Left kidney (tissue), 1 donor: ENCODE measurements at regions not wholly inside any gene's neighbourhood (a gene's known extent, or its start where the extent isn't known, plus 50 kb on each side); places are given as distances from the start of the nearest gene placed in this dataset.
A peak's percentile ranks its signal among the peaks of the same experiment; 100 is the strongest.

Source experiments
- DNase-seq: peaks from one replicate; pipeline ENCODE4 v3.0.0-alpha.2; 2013

GRCh38 chr11:122398851-122399250, 256.7 kb upstream of the UBASH3B start:
- DNase-seq, result no peak

GRCh38 chr11:122398167-122398566, 257.4 kb upstream of the UBASH3B start:
- no peak for DNase-seq

- DNase-seq, result no peak
Measured at GRCh38 chr11:122395282-122395681, 260.2 kb upstream of the UBASH3B start.

- no peak for DNase-seq
Measured at GRCh38 chr11:122394313-122394712, 261.2 kb upstream of the UBASH3B start.

- DNase-seq, result no peak
Measured at GRCh38 chr11:122393209-122393860, 262.2 kb upstream of the UBASH3B start.

- DNase-seq, result no peak
Measured at GRCh38 chr11:122392508-122392907, 263.0 kb upstream of the UBASH3B start.

- DNase-seq, result no peak
Measured at GRCh38 chr11:122391049-122391448, 264.5 kb upstream of the UBASH3B start.

- DNase-seq, result no peak
Measured at GRCh38 chr11:122383186-122383585, 267.2 kb upstream of the BLID start.

- no peak for DNase-seq
Measured at GRCh38 chr11:122375687-122376399, 259.8 kb upstream of the BLID start.

GRCh38 chr11:122368796-122369195, 252.8 kb upstream of the BLID start:
- DNase-seq, result no peak

GRCh38 chr11:122367809-122368231, 251.8 kb upstream of the BLID start:
- DNase-seq, result peak; percentile 76

- no peak for DNase-seq
Measured at GRCh38 chr11:122365610-122366360, 249.8 kb upstream of the BLID start.

- DNase-seq, result no peak
Measured at GRCh38 chr11:122363296-122363695, 247.3 kb upstream of the BLID start.

- no peak for DNase-seq
Measured at GRCh38 chr11:122362381-122362780, 246.4 kb upstream of the BLID start.

GRCh38 chr11:122360875-122361274, 244.9 kb upstream of the BLID start:
- no peak for DNase-seq

GRCh38 chr11:122359081-122359571, 243.1 kb upstream of the BLID start:
- DNase-seq, result no peak

- DNase-seq, result no peak
Measured at GRCh38 chr11:122358292-122358691, 242.3 kb upstream of the BLID start.

GRCh38 chr11:122355968-122356367, 240.0 kb upstream of the BLID start:
- no peak for DNase-seq

- no peak for DNase-seq
Measured at GRCh38 chr11:122354025-122354697, 238.1 kb upstream of the BLID start.

- no peak for DNase-seq
Measured at GRCh38 chr11:122353561-122353960, 237.5 kb upstream of the BLID start.

- DNase-seq, result no peak
Measured at GRCh38 chr11:122348659-122349409, 232.8 kb upstream of the BLID start.

- no peak for DNase-seq
Measured at GRCh38 chr11:122346006-122346405, 230.0 kb upstream of the BLID start.
